ENCODE measurements at regions not wholly inside any gene's neighbourhood (a gene's known extent, or its start where the extent isn't known, plus 50 kb on each side); places are given as distances from the start of the nearest gene placed in this dataset.

DNA sequence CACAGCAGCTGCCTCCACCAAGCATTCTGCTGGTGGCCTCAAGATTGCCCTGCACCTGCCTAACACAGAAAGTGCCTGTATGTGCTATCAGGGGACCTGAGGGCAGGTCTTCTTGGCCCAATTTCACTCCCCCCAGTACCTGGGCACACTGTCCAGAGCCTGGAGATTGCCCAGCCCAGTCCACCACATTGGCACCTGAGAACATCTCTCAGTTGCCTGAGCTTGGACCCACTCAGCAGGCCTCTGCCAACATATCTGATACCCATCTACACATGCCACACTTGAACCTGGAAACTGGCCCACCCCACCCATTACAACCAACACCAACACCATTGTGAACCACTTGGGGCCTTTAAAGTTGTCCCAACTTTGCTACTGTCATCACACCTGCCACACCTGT lies 1523.1 kb upstream of the CDH9 start:
- in situ Hi-C loops (cut with HindIII; ENCODE audit: low pct_unique_long_range_greater_than_20kb, low sequenced_read_pairs), result no loop called here
- no peak for DNase-seq (ENCODE audit: low read depth, low spot score)

GRCh38 chr5:28558196-28558595 lies 1519.8 kb upstream of the CDH9 start:
- no peak for DNase-seq (ENCODE audit: low read depth, low spot score)
- in situ Hi-C loops (cut with HindIII; ENCODE audit: low pct_unique_long_range_greater_than_20kb, low sequenced_read_pairs), result no loop called here

DNA sequence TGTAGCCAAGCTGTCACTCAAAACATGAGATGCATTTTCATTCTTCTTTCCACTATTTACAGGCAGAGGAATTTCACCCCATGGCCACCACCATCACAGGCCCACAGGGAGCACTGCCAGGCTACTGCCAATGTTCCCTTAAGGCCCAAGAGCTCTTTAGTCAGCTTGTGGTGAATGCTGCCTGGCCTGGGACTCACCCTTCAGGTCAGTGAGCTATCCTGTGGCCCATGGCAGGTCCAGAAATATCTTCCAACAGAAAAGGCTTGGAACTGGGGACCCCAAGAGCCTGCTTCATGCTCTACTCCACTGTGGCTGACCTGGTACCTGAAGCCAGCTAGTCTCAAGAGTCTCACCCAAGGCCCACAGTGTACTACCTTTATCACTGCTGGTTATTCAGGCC lies 1518.7 kb upstream of the CDH9 start:
- in situ Hi-C loops (cut with HindIII; ENCODE audit: low pct_unique_long_range_greater_than_20kb, low sequenced_read_pairs), result no loop called here
- no peak for DNase-seq (ENCODE audit: low read depth, low spot score)

GRCh38 chr5:28549588-28549987 lies 1511.2 kb upstream of the CDH9 start:
- no peak for DNase-seq (ENCODE audit: low read depth, low spot score)
- in situ Hi-C loops (cut with HindIII; ENCODE audit: low pct_unique_long_range_greater_than_20kb, low sequenced_read_pairs), result no loop called here

GRCh38 chr5:28548856-28549255 lies 1510.5 kb upstream of the CDH9 start:
- DNase-seq (ENCODE audit: low read depth, low spot score), result no peak

GRCh38 chr5:28544501-28544900 lies 1506.1 kb upstream of the CDH9 start:
- no peak for DNase-seq (ENCODE audit: low read depth, low spot score)
- in situ Hi-C loops (cut with HindIII; ENCODE audit: low pct_unique_long_range_greater_than_20kb, low sequenced_read_pairs), result no loop called here

More at GRCh38 chr5:28548856-28549255, 1510.5 kb upstream of the CDH9 start:
- in situ Hi-C loops (cut with HindIII; ENCODE audit: low pct_unique_long_range_greater_than_20kb, low sequenced_read_pairs), result no loop called here

DNA sequence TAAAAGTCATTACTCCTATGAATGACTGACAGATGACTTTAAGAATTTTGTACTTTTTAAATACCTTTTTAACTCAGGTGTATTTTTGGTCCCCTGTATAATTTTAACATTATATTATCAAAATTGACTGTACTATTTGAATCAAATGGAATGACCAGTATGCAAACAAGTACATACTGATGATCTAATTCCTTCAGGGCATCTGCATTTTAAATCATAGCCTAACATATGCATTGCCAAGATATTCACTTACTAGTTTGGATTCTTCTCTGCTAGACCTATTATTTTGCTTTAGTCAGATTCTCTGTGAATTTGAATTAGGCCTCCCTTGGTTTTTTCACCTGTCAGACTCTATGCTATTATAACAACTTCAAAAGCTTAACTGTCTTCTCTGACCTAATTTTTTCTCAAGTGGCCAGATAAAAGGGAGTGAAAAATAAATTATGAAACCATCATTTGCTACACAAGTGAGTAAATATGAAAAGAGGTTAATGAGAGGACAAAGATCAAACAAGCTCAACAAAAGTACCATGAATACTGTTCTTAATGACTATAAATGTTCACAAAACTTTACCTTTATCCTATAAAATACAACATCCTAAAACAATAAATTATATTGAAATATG lies 1505.2 kb upstream of the CDH9 start:
- no peak for DNase-seq (ENCODE audit: low read depth, low spot score)
- in situ Hi-C loops (cut with HindIII; ENCODE audit: low pct_unique_long_range_greater_than_20kb, low sequenced_read_pairs), result no loop called here

- in situ Hi-C loops (cut with HindIII; ENCODE audit: low pct_unique_long_range_greater_than_20kb, low sequenced_read_pairs), result no loop called here
- no peak for DNase-seq (ENCODE audit: low read depth, low spot score)
Observed at GRCh38 chr5:28542987-28543386, 1504.6 kb upstream of the CDH9 start.

DNA sequence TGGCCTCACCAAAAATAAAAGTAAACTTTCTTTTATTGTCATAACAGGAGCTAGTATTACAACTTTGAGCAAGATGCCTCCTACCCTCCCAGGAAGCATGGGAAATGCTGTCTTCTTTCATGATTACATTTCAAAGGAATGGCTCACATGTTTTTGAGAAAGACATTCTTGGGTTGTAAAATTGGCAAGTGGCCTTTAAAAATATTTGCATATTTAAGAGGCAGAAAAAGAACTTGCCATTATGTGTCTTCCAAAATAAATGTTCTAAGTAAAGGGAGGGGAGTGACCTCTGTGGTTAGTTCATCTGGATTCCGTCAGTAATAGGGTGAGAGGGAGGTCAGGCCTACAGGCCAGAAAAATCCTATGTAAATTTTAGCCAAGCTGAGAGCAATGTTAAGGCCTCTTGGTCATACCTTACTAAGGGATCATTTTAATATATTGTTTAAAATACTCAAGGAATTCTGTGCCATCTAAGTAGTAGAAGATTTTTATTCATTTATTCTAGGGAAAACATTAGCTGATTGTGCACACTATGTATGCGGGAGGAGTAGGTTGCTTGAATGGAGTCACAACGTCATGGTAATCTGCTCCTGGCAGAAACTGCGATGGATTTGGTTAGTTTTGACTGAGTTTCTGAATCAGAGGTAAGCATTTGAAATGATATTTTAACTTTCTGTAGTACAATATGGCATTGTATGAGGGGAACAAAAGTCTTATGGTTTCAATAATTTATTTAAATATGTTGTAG lies 1485.7 kb upstream of the CDH9 start:
- in situ Hi-C loops (cut with HindIII; ENCODE audit: low pct_unique_long_range_greater_than_20kb, low sequenced_read_pairs), result no loop called here
- no peak for DNase-seq (ENCODE audit: low read depth, low spot score)

GRCh38 chr5:28523416-28523815 lies 1485.0 kb upstream of the CDH9 start:
- in situ Hi-C loops (cut with HindIII; ENCODE audit: low pct_unique_long_range_greater_than_20kb, low sequenced_read_pairs), result no loop called here
- DNase-seq (ENCODE audit: low read depth, low spot score), result no peak

- DNase-seq (ENCODE audit: low read depth, low spot score), result no peak
- in situ Hi-C loops (cut with HindIII; ENCODE audit: low pct_unique_long_range_greater_than_20kb, low sequenced_read_pairs), result no loop called here
Observed at GRCh38 chr5:28517691-28518090, 1479.3 kb upstream of the CDH9 start.

DNA sequence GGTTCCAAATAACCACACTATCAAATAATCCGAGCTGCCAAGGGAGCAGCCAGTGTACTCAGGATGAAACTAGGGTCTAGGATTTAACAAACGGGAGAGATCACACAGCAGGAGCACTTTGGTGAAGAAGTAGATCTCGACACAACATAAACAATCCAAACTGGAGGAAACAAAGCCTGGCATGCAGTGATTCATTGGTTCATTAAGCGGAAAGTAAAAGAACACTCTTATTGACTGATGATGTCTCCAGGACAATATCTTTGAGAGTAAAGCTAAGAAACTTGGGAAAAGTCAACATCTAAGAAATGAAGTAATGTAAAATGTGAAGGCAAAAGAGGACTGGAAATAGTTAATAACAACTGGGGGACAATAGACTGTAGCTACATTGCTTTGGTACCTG lies 1478.3 kb upstream of the CDH9 start:
- DNase-seq (ENCODE audit: low read depth, low spot score), result no peak
- in situ Hi-C loops (cut with HindIII; ENCODE audit: low pct_unique_long_range_greater_than_20kb, low sequenced_read_pairs), result no loop called here

DNA sequence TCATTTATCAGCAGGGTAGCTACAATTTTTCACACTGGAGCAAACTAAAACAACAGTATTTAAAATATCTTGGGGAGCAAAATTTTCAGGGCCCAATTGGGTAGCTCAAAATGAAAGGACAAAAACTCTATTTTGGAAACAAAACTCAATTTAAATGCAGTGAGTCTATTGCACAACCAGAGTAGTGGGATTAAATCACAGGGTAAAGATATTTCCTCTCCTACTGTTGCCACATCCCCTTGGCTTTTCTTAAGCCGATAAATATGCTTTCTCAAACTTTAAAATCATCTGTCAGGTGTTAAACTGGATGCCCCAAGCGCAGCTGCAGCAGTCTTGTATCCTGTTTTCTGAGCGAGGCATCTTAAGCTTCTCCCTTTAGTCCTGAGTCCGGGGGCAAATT lies 1474.3 kb upstream of the CDH9 start:
- no peak for DNase-seq (ENCODE audit: low read depth, low spot score)
- in situ Hi-C loops (cut with HindIII; ENCODE audit: low pct_unique_long_range_greater_than_20kb, low sequenced_read_pairs), result no loop called here

DNA sequence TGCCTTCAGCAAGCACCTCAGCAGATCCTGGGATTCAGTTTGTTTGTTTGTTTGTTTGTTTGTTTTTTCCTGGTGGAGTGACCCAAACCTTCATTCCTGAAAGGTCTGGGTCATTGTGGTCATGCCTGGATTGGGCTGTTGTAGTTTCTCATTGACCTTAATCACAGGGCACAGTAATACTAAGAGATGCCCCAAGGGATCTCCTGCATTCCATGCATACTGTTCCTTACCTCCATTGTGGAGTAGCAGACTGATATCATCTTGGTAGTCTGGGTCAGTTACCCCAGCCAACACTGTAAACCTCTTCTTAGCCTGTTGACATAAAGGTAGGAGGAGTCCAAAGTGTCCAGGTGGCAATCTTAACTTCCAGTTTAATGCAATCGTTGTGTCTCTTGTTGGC lies 1466.7 kb upstream of the CDH9 start:
- no peak for DNase-seq (ENCODE audit: low read depth, low spot score)
- in situ Hi-C loops (cut with HindIII; ENCODE audit: low pct_unique_long_range_greater_than_20kb, low sequenced_read_pairs), result no loop called here

- in situ Hi-C loops (cut with HindIII; ENCODE audit: low pct_unique_long_range_greater_than_20kb, low sequenced_read_pairs), result no loop called here
Observed at GRCh38 chr5:28500511-28500910, 1462.1 kb upstream of the CDH9 start.

GRCh38 chr5:28499766-28500290 lies 1461.4 kb upstream of the CDH9 start:
- DNase-seq (ENCODE audit: low read depth, low spot score), result no peak
- in situ Hi-C loops (cut with HindIII; ENCODE audit: low pct_unique_long_range_greater_than_20kb, low sequenced_read_pairs), result no loop called here

More at GRCh38 chr5:28500511-28500910, 1462.1 kb upstream of the CDH9 start:
- no peak for DNase-seq (ENCODE audit: low read depth, low spot score)

- no peak for DNase-seq (ENCODE audit: low read depth, low spot score)
- in situ Hi-C loops (cut with HindIII; ENCODE audit: low pct_unique_long_range_greater_than_20kb, low sequenced_read_pairs), result no loop called here
Observed at GRCh38 chr5:28495876-28496275, 1457.5 kb upstream of the CDH9 start.

DNA sequence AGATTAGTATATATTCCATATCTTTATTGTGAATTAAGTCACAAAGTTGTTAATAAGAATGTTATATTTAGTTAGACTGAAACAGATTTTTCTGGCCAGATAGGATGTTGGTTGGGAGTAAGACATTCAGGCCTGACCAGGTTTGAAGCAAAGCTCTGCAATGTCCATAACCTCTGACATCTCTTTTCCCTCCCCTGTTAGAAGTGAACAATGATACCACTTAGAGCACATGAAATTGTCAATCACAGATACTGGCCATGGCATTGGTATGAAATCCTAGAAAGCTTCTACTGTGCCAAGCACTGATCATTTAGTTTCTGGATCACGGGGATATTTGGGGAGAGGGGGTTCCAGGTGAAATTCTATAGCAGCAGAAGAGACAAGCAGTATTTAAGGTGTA lies 1455.1 kb upstream of the CDH9 start:
- no peak for DNase-seq (ENCODE audit: low read depth, low spot score)
- in situ Hi-C loops (cut with HindIII; ENCODE audit: low pct_unique_long_range_greater_than_20kb, low sequenced_read_pairs), result no loop called here

DNA sequence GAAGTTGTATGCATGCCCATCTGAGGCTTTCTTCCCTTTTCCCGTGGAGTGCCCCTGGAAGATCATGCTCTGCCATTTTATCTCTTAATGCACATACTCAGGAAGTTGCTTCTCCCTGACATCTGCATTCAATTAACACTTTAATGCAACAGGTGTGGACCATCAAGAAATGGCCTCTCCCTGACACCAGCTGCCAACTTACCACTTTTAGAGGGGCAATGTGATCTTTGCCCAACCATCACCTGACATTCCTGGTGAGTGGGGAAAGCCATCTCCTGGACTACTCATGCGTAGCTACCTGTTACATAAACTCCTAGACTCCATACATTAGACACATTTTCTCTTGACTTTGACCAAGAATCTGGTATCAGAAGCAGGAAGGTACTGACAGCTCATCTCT lies 1450.4 kb upstream of the CDH9 start:
- in situ Hi-C loops (cut with HindIII; ENCODE audit: low pct_unique_long_range_greater_than_20kb, low sequenced_read_pairs), result no loop called here
- DNase-seq (ENCODE audit: low read depth, low spot score), result no peak

Data from SK-MEL-5 (cell line).